Liver (tissue), 7 donors: ENCODE measurements at regions not wholly inside any gene's neighbourhood (a gene's known extent, or its start where the extent isn't known, plus 50 kb on each side); places are given as distances from the start of the nearest gene placed in this dataset.

ENCODE experiments used
- DNase-seq: peaks from one replicate; pipeline ENCODE4 v3.0.0-alpha.2; 2017; ENCODE audit warnings: low spot score
- H3K27ac ChIP-seq, 2 donors: one replicate each; pipeline ENCODE4 v1.7.0; 2013; ENCODE audit warnings: inconsistent platforms in 2 of 2, low read length in 2 of 2, control low read depth in 1 of 2, low read depth in 1 of 2, mild to moderate bottlenecking in 1 of 2
- H3K27me3 ChIP-seq, 4 donors: one replicate each; pipeline versions ENCODE4 v1.6.1 to v1.7.0; 2013; ENCODE audit warnings: low read length in 3 of 4, inconsistent platforms in 1 of 4, mild to moderate bottlenecking in 1 of 4, moderate library complexity in 1 of 4; ENCODE audit not compliant: control insufficient read depth in 4 of 4, insufficient read depth in 4 of 4
- H3K36me3 ChIP-seq, 4 donors: one replicate each; pipeline versions ENCODE4 v1.6.1 to v1.7.0; 2013; ENCODE audit warnings: low read length in 3 of 4, mild to moderate bottlenecking in 3 of 4, low read depth in 1 of 4, moderate library complexity in 1 of 4; ENCODE audit not compliant: control insufficient read depth in 4 of 4, insufficient read depth in 3 of 4
- H3K4me1 ChIP-seq, 4 donors: one replicate each; pipeline versions ENCODE4 v1.6.1 to v1.7.0; 2013; ENCODE audit warnings: low read length in 3 of 4, mild to moderate bottlenecking in 3 of 4, moderate library complexity in 1 of 4; ENCODE audit not compliant: control insufficient read depth in 4 of 4, insufficient read depth in 4 of 4
- H3K4me3 ChIP-seq, 3 donors: one replicate each; pipeline versions ENCODE4 v1.6.1 to v1.7.0; 2013; ENCODE audit warnings: low read length in 3 of 3, control low read depth in 1 of 3, low read depth in 1 of 3, mild to moderate bottlenecking in 1 of 3
- H3K9ac ChIP-seq, 2 donors: one replicate each; pipeline ENCODE4 v1.7.0; 2013; ENCODE audit warnings: low read length in 2 of 2, mild to moderate bottlenecking in 2 of 2, moderate library complexity in 2 of 2, control low read depth in 1 of 2, low read depth in 1 of 2
- H3K9me3 ChIP-seq, 4 donors: one replicate each; pipeline versions ENCODE4 v1.6.1 to v1.7.0; 2013; ENCODE audit warnings: low read length in 3 of 4; ENCODE audit not compliant: control insufficient read depth in 4 of 4
- ATF3 ChIP-seq: IDR thresholded peaks from 2 replicates; pipeline ENCODE4 v1.6.1; 2016; ENCODE audit warnings: antibody characterized with exemption
- CTCF ChIP-seq: fragments of 150-350 bp; IDR thresholded peaks from 2 replicates; pipeline ENCODE4 v1.5.1; 2017; ENCODE audit warnings: improper control_type of control experiment, low read depth, low read length; ENCODE audit not compliant: missing input control
- EGR1 ChIP-seq, 2 donors: IDR thresholded peaks; 2 replicates each; pipeline ENCODE4 v1.6.1; 2016 to 2018; ENCODE audit warnings: antibody characterized with exemption in 2 of 2, low read depth in 2 of 2
- GABPA ChIP-seq, 2 donors: IDR thresholded peaks in 1 of 2; conservative IDR thresholded peaks in 1 of 2; 2 replicates each; pipeline ENCODE4 v1.6.1; 2016; ENCODE audit warnings: antibody characterized with exemption in 2 of 2, mild to moderate bottlenecking in 1 of 2, moderate library complexity in 1 of 2
- HNF4G ChIP-seq: IDR thresholded peaks from 2 replicates; pipeline ENCODE4 v1.6.1; 2016; ENCODE audit warnings: antibody characterized with exemption
- RAD21 ChIP-seq, 2 donors: IDR thresholded peaks; 2 replicates each; pipeline ENCODE4 v1.6.1; 2016; ENCODE audit warnings: antibody characterized with exemption in 2 of 2, mild to moderate bottlenecking in 2 of 2
- REST ChIP-seq: IDR thresholded peaks from 2 replicates; pipeline ENCODE4 v1.6.1; 2016; ENCODE audit warnings: antibody characterized with exemption, mild to moderate bottlenecking
- TAF1 ChIP-seq: conservative IDR thresholded peaks from 2 replicates; pipeline ENCODE4 v1.6.1; 2016; ENCODE audit warnings: antibody characterized with exemption, mild to moderate bottlenecking
- donor health status: healthy.
- donor health status: healthy.
- donor health status: healthy.
- donor health status: healthy.

DNA sequence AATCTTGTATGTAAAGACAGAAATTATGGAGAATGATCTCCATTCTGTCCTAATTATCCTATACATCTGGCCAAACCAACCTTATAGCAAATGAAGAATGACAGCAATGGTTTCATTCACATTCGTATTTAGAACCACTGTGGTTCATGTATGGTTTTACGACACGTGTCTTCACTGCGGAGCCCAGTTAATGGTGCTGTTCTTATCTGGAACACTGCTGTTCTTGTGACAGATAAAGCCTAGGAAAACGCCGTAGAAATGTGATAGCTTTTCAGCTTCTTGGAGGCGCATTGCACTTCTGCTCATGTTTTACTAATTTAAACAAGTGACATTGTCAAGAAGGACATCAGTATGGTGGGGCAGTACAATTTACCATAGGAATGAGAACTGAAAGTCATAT, 2266.4 kb upstream of the TENM3 start (continued):
- no peak for TF ChIP-seq REST

- no peak overlapping the region for H3K4me3 ChIP-seq
Observed at GRCh38 chr4:179977378-179977777, 2265.8 kb upstream of the TENM3 start.

More at GRCh38 chr4:179977378-179977777, 2265.8 kb upstream of the TENM3 start:
- H3K4me1 ChIP-seq, result no peaks in the 10 kb centered on the region
- no peaks in the 10 kb centered on the region for H3K36me3 ChIP-seq
- H3K9ac ChIP-seq, result no peak overlapping the region
- no peak overlapping the region for H3K27ac ChIP-seq
- TF ChIP-seq HNF4G (no peak), TAF1 (no peak), CTCF (no peak), EGR1 (IDR thresholded peaks at IDR 0.05; ENCODE audit: low read depth in 2 of 2) (no peak), RAD21 (IDR thresholded peaks at IDR 0.05) (no peak), REST (no peak), ATF3 (no peak), GABPA (IDR thresholded peaks at IDR 0.05 in 1 of 2, conservative IDR thresholded peaks at IDR 0.05 in 1 of 2) (no peak)
- H3K9me3 ChIP-seq, result no peaks in the 10 kb centered on the region
- DNase-seq, result no peak
- H3K27me3 ChIP-seq, result no peaks in the 10 kb centered on the region
